ENCODE measurements at regions not wholly inside any gene's neighbourhood (a gene's known extent, or its start where the extent isn't known, plus 50 kb on each side); places are given as distances from the start of the nearest gene placed in this dataset.

- no peak for TF ChIP-seq EZH2 (optimal IDR thresholded peaks at IDR 0.05; ENCODE audit: low read depth, low read length)
- no peak for TF ChIP-seq CTCF (IDR thresholded peaks at IDR 0.05; ENCODE audit: low read length)
- no peak for TF ChIP-seq EZH2phosphoT487 (IDR thresholded peaks at IDR 0.05; ENCODE audit: low read length)
These were observed 184.0 kb upstream of the RFC3 start for GRCh38 chr13:33633701-33634545.
